Activated CD8-positive, alpha-beta memory T cell treated with anti-CD3 and anti-CD28 coated beads for 1 hour (primary cell): ENCODE measurements at regions not wholly inside any gene's neighbourhood (a gene's known extent, or its start where the extent isn't known, plus 50 kb on each side); places are given as distances from the start of the nearest gene placed in this dataset.
A peak's percentile ranks its signal among the peaks of the same experiment; 100 is the strongest.

Source experiments
- DNase-seq, 2 donors: peaks; one replicate each; pipeline ENCODE4 v3.0.0-alpha.2; 2020; ENCODE audit warnings: low read depth in 1 of 2; ENCODE audit errors: extremely low read depth in 1 of 2

GRCh38 chr16:79770244-79771064 lies 169.9 kb upstream of the MAF start:
- peak in 1 of 2 donors; percentile 29 for DNase-seq

DNA sequence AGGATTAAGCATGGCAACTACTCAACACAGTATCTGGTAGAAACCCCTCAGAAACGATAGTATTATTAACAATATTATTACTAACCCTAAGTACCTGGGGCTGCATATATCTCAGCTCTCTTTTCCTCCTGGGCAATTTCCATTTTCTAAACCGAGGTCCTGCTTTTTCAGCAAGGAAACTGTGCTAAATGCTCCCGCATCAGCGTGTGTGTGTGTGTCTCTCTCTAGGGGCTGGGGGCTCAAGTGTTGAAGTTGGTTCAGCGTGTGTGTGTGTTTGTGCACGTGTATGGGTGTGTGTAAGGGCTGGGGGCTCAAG lies 169.3 kb upstream of the MAF start:
- no peak for DNase-seq

DNA sequence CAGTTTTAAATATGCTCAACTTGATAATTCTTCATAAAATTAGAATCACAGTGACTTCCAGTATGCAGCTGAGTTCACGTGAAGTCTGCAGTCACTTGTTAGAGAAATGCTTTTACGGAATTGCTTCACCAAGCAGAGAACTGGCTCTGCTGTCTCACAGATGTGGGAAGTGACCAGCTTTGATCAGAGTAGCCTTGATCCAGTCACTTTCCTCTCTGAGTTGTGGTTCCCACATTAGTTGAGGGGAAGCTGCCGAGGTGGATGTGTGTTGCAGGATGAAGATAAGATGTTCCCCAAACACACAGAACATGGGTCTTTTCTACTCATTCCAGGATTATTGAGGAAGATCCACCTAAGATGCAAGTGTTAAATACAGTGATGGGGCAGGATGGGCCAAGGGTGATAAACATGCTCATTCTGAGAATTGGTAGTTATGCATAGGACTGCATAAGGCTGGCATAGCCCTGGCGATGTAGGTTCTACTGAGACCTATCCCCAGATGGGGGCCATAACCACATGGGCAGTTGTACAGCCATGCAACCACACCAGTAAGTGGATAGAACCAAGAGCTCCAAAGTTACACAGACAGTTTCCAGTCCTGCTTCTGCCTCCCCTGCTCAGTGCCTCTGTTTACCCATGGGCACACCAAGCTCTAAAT lies 168.9 kb upstream of the MAF start:
- no peak for DNase-seq

DNA sequence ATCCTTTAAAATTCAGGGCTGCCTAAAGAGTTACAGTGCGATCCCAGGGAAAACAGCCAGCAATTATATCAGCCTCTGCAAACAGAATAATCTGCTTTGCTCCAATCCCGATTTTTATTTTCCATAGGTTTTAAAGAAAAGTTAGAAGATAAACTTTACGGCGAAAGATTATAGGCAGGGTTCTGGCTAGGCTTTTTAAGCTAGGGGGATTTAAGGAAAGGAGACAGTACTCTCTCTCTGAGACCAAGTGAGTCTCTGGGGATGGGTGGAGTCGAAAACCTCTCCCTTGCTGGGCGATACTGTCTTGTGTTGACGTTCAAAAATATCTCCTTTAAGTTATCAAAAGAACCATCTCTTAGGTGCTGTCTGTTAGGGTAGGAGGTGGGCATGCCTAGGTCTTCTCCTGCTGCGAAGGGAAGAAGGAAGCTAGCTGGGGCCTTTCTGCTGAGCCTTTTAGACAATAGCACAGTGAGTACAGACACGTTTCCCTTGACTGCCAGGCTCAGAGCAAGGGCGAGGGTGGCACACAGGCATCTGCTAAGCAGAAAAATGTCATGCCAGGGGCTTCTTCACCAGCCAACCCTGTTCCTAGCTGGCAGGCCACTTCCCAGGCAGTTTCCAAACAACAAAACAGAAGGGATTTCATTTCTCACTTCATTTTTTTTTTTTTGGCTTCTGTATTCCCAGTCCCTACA lies 167.9 kb upstream of the MAF start:
- DNase-seq: no peak

GRCh38 chr16:79767421-79768275 lies 167.1 kb upstream of the MAF start:
- DNase-seq: no peak

DNA sequence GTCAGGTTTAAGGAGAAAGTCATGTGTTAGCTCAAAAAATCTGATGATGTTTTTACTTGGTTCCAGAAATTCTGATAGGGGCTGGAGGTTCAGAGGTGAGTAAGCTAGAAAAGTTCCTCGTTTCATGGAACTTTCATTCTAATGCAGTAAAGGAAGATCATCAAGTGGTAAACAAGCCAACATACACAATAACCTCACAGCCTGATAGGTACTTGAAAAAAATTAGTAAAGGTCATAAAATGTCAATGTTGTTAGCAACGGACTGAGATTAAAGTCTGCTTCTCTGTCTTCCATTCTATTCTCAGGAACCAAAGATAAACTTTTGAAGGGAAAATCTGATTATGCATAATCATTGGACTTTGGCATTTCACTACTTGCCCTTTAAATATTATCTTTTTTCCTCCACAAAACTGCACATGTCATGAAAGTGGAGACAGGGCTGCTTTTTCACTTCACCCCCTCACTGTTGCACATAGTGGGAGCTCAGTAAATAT lies 165.4 kb upstream of the MAF start:
- no peak for DNase-seq

GRCh38 chr16:79765431-79765830 lies 164.9 kb upstream of the MAF start:
- no peak for DNase-seq

- DNase-seq: no peak
Measured at GRCh38 chr16:79764415-79765110, 164.0 kb upstream of the MAF start.

- DNase-seq: no peak
Measured at GRCh38 chr16:79762217-79762616, 161.7 kb upstream of the MAF start.

GRCh38 chr16:79758615-79759346 lies 158.2 kb upstream of the MAF start:
- no peak for DNase-seq

DNA sequence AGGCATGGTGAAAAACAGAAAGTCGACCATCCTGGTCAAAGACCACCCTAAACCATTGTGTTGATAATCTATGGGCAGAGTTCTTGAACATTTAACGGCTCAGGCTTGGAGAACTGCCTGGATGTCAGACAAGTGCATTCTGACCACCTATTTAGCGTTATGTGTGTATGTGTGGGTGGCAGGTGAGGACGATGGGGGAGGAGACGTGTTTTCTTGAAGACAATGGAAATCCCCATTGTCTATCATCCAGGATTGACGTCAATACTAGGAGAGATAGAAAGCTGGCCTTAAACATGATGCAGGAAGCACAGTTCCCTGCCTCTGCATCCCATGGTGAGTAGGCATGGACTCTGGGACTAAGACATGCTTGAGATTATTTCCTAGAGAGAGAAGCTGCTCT lies 157.4 kb upstream of the MAF start:
- DNase-seq: no peak

GRCh38 chr16:79757163-79757562 lies 156.6 kb upstream of the MAF start:
- DNase-seq: no peak

GRCh38 chr16:79756571-79756970 lies 156.0 kb upstream of the MAF start:
- DNase-seq: no peak

GRCh38 chr16:79754501-79754900 lies 154.0 kb upstream of the MAF start:
- no peak for DNase-seq

DNA sequence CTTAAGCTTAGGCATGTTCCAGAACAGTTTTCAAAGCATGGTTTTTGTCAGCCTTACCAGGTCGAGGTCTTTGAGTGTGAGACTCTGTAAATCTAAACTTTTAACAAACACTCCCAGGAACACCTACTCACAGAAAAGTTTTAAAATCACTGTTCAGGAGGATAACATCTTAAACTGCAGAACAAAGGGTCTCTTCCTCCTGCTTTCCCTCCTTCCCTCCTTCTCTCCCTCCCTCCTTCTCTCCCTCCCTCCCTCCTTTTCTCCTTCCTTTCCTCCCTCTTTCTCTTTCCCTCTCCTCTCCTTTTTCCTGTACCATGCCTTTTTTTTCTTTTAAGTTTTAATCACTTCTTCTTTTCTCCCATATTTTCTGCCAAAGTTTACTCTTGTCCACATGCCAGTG lies 153.5 kb upstream of the MAF start:
- DNase-seq: no peak

DNA sequence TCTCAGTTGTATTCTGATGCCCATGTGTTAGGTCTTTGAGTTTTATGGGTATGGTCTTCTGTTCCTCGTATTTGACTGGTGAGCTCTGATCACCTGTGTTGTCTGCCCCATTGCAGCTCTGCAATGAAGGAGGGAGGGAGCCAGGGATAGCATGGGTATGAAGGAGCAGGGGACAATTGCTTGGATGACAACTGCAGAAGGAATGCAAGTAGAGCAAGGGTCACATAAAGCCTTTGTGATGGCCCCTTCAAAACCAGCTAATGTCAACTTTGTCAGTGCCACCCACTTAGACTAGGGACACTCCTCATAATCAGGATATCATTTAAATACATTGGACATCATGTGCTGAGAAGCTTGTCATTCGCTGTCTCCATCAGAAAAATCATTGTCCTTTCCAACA lies 152.7 kb upstream of the MAF start:
- no peak for DNase-seq

GRCh38 chr16:79752396-79752795 lies 151.9 kb upstream of the MAF start:
- DNase-seq: no peak

DNA sequence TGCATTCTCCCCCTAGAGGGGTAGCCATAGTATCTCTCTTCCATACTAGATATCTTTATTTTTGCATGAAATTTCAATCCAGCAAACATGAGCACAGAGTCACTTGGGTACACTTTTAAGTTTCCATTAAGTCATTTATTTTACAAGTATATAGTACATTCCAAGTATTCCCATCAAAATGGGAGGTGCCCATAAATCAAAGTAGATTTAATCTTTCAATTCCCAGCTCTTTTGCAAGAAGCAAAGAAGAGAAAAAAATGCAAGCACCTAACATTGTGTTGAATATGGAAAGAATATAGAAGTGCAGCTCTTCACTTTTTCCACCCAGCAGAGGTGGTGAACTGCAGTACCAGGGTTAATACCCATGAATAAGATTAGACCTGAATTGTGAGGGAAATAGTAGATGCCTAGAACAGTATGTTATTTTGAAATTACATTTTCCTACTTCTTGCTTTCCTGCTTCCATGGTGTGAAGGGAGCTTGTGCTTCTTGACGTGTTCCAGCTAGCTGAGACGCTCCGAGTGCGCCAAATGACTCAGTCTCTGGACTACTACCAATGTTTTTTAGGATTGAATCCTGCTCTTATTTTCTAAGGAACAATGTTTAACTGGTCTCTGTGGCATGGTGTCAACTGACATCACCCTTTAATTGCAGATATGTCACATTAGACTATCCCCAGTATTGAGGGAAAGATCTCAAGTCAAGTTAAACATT lies 151.1 kb upstream of the MAF start:
- no peak for DNase-seq

DNA sequence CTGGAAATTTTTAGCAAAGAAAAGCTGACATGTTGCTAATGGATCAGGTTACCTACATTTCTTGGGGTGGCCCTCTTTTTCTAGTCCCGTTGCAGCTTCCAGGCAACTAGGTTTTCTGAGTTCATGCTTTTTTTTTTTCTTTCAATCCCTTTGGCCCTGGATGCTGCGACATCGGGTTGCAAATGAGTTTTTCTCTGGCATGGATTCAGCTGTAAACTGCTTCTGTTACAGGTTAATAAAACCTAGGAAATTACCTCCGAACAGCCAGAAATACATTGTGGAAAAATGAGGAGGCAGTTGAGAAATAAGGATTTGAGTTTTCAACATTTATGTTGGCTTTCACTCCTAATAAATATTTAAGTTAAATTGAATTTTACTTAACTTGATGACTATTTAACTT lies 149.8 kb upstream of the MAF start:
- DNase-seq: no peak
